ENCODE measurements at regions not wholly inside any gene's neighbourhood (a gene's known extent, or its start where the extent isn't known, plus 50 kb on each side); places are given as distances from the start of the nearest gene placed in this dataset.

GRCh38 chr2:41420219-41420618 lies 627.6 kb upstream of the PKDCC start:
- no peak for DNase-seq

- no peak for DNase-seq
Observed at GRCh38 chr2:41420872-41421271, 626.9 kb upstream of the PKDCC start.

- DNase-seq, result no peak
Observed at GRCh38 chr2:41431756-41432155, 616.1 kb upstream of the PKDCC start.

- DNase-seq, result no peak
Observed at GRCh38 chr2:41432459-41432858, 615.4 kb upstream of the PKDCC start.

GRCh38 chr2:41434991-41435390 lies 612.8 kb upstream of the PKDCC start:
- DNase-seq, result no peak

- DNase-seq, result no peak
Observed at GRCh38 chr2:41441958-41442357, 605.9 kb upstream of the PKDCC start.

GRCh38 chr2:41445865-41446264 lies 602.0 kb upstream of the PKDCC start:
- DNase-seq, result no peak

- no peak for DNase-seq
Observed at GRCh38 chr2:41446266-41446665, 601.6 kb upstream of the PKDCC start.

GRCh38 chr2:41448221-41448620 lies 599.6 kb upstream of the PKDCC start:
- DNase-seq, result no peak

- DNase-seq, result no peak
Observed at GRCh38 chr2:41457026-41457425, 590.8 kb upstream of the PKDCC start.

GRCh38 chr2:41460661-41461060 lies 587.2 kb upstream of the PKDCC start:
- no peak for DNase-seq

GRCh38 chr2:41464395-41464794 lies 583.4 kb upstream of the PKDCC start:
- DNase-seq, result no peak

- no peak for DNase-seq
Observed at GRCh38 chr2:41475959-41476358, 571.9 kb upstream of the PKDCC start.

GRCh38 chr2:41482659-41483058 lies 565.2 kb upstream of the PKDCC start:
- DNase-seq, result no peak

- DNase-seq, result no peak
Observed at GRCh38 chr2:41483226-41483625, 564.6 kb upstream of the PKDCC start.

GRCh38 chr2:41483982-41484857 lies 563.6 kb upstream of the PKDCC start:
- DNase-seq, result no peak

- no peak for DNase-seq
Observed at GRCh38 chr2:41484858-41485234, 563.0 kb upstream of the PKDCC start.

GRCh38 chr2:41486948-41487347 lies 560.9 kb upstream of the PKDCC start:
- DNase-seq, result no peak

GRCh38 chr2:41488888-41489287 lies 558.9 kb upstream of the PKDCC start:
- no peak for DNase-seq

- no peak for DNase-seq
Observed at GRCh38 chr2:41489638-41490037, 558.2 kb upstream of the PKDCC start.

GRCh38 chr2:41495050-41495449 lies 552.8 kb upstream of the PKDCC start:
- DNase-seq, result no peak

GRCh38 chr2:41496908-41497307 lies 550.9 kb upstream of the PKDCC start:
- DNase-seq, result no peak

GRCh38 chr2:41498781-41499180 lies 549.0 kb upstream of the PKDCC start:
- no peak for DNase-seq

- no peak for DNase-seq
Observed at GRCh38 chr2:41500895-41501294, 546.9 kb upstream of the PKDCC start.

- DNase-seq, result no peak
Observed at GRCh38 chr2:41502752-41503151, 545.1 kb upstream of the PKDCC start.
